Endothelial cell of umbilical vein (primary cell): ENCODE measurements at regions not wholly inside any gene's neighbourhood (a gene's known extent, or its start where the extent isn't known, plus 50 kb on each side); places are given as distances from the start of the nearest gene placed in this dataset.
"Not testable (repeated sequence)": the region's sequence is repeated elsewhere in the genome, so short reads cannot be mapped to it uniquely, and the experiment has no call there.

Experiments used
- BruUV-seq: library from RNA; stranded (reverse); fragments of 400-500 nt; replicated peaks from 2 replicates; lab custom pipeline; 2021; lab: Mats Ljungman, UMichigan
- CTCF ChIA-PET: fragments of 300-600, 350-600 bp; sonication (Branson Sonifier 250); formaldehyde crosslinking; loops from one replicate; lab custom pipeline; 2021; ENCODE audit warnings: antibody characterized with exemption, inconsistent platforms; lab: Charles Lee
- POLR2A ChIA-PET: fragments of 300-600, 350-600 bp; sonication (Branson Sonifier 250); formaldehyde crosslinking; loops from one replicate; lab custom pipeline; 2021; ENCODE audit warnings: antibody characterized with exemption, inconsistent platforms; lab: Charles Lee
- DNase-seq: peaks from one replicate; pipeline ENCODE4 v3.0.0-alpha.2; 2011; ENCODE audit warnings: low read depth, low spot score
- FAIRE-seq: peaks from 2 replicates; lab custom pipeline; 2011; peaks lifted over from hg19 to GRCh38; lab: Jason Lieb, UNC
- H2AFZ ChIP-seq: 2 replicates; pipeline ENCODE4 v1.6.0; 2012; ENCODE audit warnings: low read depth, low read length, control low read depth, inconsistent platforms
- H3K27ac ChIP-seq: 2 replicates; pipeline ENCODE4 v1.5.1; 2011; ENCODE audit warnings: low read depth, mild to moderate bottlenecking, control low read depth, low read length, moderate library complexity; ENCODE audit not compliant: insufficient read depth
- H3K27me3 ChIP-seq, 2 experiments: 2 replicates each; pipeline versions ENCODE4 v1.6.0 to v1.6.1; 2011; ENCODE audit warnings: low read length in 2 of 2, mixed read lengths in 1 of 2; ENCODE audit not compliant: control insufficient read depth in 2 of 2, insufficient read depth in 2 of 2
- H3K36me3 ChIP-seq, 2 experiments: 2 replicates in 1 of 2; 3 replicates in 1 of 2; pipeline ENCODE4 v1.5.1; 2011; ENCODE audit warnings: low read length in 2 of 2, mild to moderate bottlenecking in 1 of 2, moderate library complexity in 1 of 2; ENCODE audit not compliant: control insufficient read depth in 2 of 2, insufficient read depth in 2 of 2; ENCODE audit errors: extremely low read depth in 1 of 2
- H3K4me1 ChIP-seq: 3 replicates; pipeline ENCODE4 v1.5.1; 2011; ENCODE audit warnings: mild to moderate bottlenecking, low read length; ENCODE audit not compliant: control insufficient read depth, insufficient read depth; ENCODE audit errors: extremely low read depth
- H3K4me2 ChIP-seq: 2 replicates; pipeline ENCODE4 v1.6.1; 2011; ENCODE audit warnings: low read length, control low read depth, mixed read lengths; ENCODE audit not compliant: insufficient read depth
- H3K4me3 ChIP-seq, 3 experiments: fragments of 200-600 bp in 1 of 3; sonication (generic), shearing (Covaris generic) in 1 of 3; replicated peaks in 1 of 3; 2 replicates each; pipeline ENCODE4 v1.5.1; 2011 to 2016; ENCODE audit warnings: control low read depth in 3 of 3, low read length in 3 of 3, mild to moderate bottlenecking in 2 of 3, inconsistent platforms in 1 of 3, low read depth in 1 of 3, moderate library complexity in 1 of 3; ENCODE audit not compliant: insufficient read depth in 1 of 3
- H3K79me2 ChIP-seq: 2 replicates; pipeline ENCODE4 v1.6.0; 2012; ENCODE audit warnings: low read length, inconsistent platforms; ENCODE audit not compliant: control insufficient read depth, insufficient read depth
- H3K9ac ChIP-seq: replicated peaks from 2 replicates; pipeline ENCODE3; 2011; ENCODE audit warnings: low read length, control low read depth; ENCODE audit not compliant: insufficient read depth; ENCODE audit errors: extremely low read depth
- H3K9me1 ChIP-seq: replicated peaks from 3 replicates; pipeline ENCODE4 v1.6.0; 2011; ENCODE audit warnings: mild to moderate bottlenecking, low read length; ENCODE audit not compliant: control insufficient read depth, insufficient read depth; ENCODE audit errors: extremely low read depth
- H3K9me3 ChIP-seq: replicated peaks from 2 replicates; pipeline ENCODE4 v1.5.1; 2012; ENCODE audit warnings: low read length, inconsistent platforms; ENCODE audit not compliant: control insufficient read depth, insufficient read depth
- H4K20me1 ChIP-seq: replicated peaks from 2 replicates; pipeline ENCODE3; 2011; ENCODE audit warnings: mild to moderate bottlenecking, low read length; ENCODE audit not compliant: control insufficient read depth, insufficient read depth; ENCODE audit errors: extremely low read depth
- EZH2 ChIP-seq: IDR thresholded peaks from 2 replicates; pipeline ENCODE4 v1.6.1; 2012; ENCODE audit warnings: borderline replicate concordance, low read depth, mild to moderate bottlenecking, moderate library complexity, low read length, inconsistent platforms; ENCODE audit not compliant: severe bottlenecking
- FOS ChIP-seq: IDR thresholded peaks from 2 replicates; pipeline ENCODE4 v1.6.1; 2011; ENCODE audit warnings: mild to moderate bottlenecking, low read length, moderate library complexity, borderline replicate concordance; ENCODE audit not compliant: insufficient read depth
- GATA2 ChIP-seq: IDR thresholded peaks from 2 replicates; pipeline ENCODE4 v1.7.0; 2011; ENCODE audit warnings: low read depth, mild to moderate bottlenecking, moderate library complexity, mixed read lengths, low read length; ENCODE audit not compliant: insufficient read length, insufficient read depth
- JUN ChIP-seq: IDR thresholded peaks from 2 replicates; pipeline ENCODE4 v1.6.1; 2011; ENCODE audit warnings: borderline replicate concordance, low read depth; ENCODE audit not compliant: insufficient read length, insufficient read depth
- MAX ChIP-seq: IDR thresholded peaks from 2 replicates; pipeline ENCODE4 v1.6.1; 2011; ENCODE audit not compliant: insufficient read depth, insufficient read length
- MYC ChIP-seq: IDR thresholded peaks from one replicate; pipeline ENCODE4 v1.6.1; 2011; ENCODE audit warnings: mild to moderate bottlenecking, low read depth, low read length
- POLR2A ChIP-seq: IDR thresholded peaks from 2 replicates; pipeline ENCODE4 v1.6.1; 2012; ENCODE audit warnings: low read depth, mild to moderate bottlenecking, control low read depth, low read length
- POLR2AphosphoS5 ChIP-seq: IDR thresholded peaks from 2 replicates; pipeline ENCODE4 v1.6.1; 2012; ENCODE audit warnings: low read depth, mild to moderate bottlenecking, control low read depth, low read length, moderate library complexity; ENCODE audit not compliant: insufficient read depth
- dilution Hi-C: fragments of 300-500 bp; cut with MboI; formaldehyde crosslinking; loops from one replicate; pipeline ENCODE4 v1.15.0; 2019; ENCODE audit warnings: low sequenced_read_pairs; ENCODE audit not compliant: extremely low pct_ligation_motif_present
- intact Hi-C: fragments of 100-400 bp; cut with micrococcal nuclease; formaldehyde crosslinking; loops from one replicate; pipeline ENCODE4 v1.10.0; 2022
- TF ChIP-seq, protein P1 (sequence below), 2 donors: IDR thresholded peaks; 1 replicate in 1 of 2; 2 replicates in 1 of 2; pipeline ENCODE4 v1.5.1; 2011; ENCODE audit warnings: low read length in 2 of 2, mild to moderate bottlenecking in 2 of 2, moderate library complexity in 2 of 2, control low read depth in 1 of 2, inconsistent platforms in 1 of 2, low read depth in 1 of 2; ENCODE audit not compliant: insufficient read depth in 1 of 2; ENCODE audit errors: extremely low read depth in 1 of 2

GRCh38 chr3:165503346-165503745 is 307.2 kb upstream of the SLITRK3 start:
- dilution Hi-C loops, result no loop called here
- POLR2A ChIA-PET, result no interaction called here

DNA sequence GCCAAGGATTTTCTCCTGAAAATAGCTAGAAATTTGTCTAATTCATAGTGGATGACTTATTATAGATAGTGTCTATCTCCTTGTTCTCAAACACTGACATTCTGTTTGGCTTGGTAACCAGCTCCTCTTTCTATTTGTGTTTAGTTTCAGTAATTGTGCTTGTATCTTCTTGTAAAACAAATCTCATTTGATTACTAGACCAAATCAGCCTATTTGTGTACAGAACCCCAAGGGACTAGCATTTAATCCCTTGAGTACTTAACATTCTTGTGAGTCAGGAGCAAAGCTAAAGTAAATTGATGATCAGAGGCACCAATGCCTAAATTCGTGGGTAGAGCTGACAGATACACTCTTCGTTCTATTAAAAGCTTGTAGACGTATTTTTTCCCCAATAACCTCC is 306.5 kb upstream of the SLITRK3 start:
- no peak overlapping the region for H3K4me2 ChIP-seq
- H3K9ac ChIP-seq, result no peak overlapping the region
- TF ChIP-seq GATA2 (no peak), FOS (no peak), MYC (no peak), MAX (no peak), EZH2 (no peak), JUN (no peak), POLR2AphosphoS5 (no peak), POLR2A (no peak)
- TF ChIP-seq, protein P1, sequence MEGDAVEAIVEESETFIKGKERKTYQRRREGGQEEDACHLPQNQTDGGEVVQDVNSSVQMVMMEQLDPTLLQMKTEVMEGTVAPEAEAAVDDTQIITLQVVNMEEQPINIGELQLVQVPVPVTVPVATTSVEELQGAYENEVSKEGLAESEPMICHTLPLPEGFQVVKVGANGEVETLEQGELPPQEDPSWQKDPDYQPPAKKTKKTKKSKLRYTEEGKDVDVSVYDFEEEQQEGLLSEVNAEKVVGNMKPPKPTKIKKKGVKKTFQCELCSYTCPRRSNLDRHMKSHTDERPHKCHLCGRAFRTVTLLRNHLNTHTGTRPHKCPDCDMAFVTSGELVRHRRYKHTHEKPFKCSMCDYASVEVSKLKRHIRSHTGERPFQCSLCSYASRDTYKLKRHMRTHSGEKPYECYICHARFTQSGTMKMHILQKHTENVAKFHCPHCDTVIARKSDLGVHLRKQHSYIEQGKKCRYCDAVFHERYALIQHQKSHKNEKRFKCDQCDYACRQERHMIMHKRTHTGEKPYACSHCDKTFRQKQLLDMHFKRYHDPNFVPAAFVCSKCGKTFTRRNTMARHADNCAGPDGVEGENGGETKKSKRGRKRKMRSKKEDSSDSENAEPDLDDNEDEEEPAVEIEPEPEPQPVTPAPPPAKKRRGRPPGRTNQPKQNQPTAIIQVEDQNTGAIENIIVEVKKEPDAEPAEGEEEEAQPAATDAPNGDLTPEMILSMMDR (IDR thresholded peaks at IDR 0.05; ENCODE audit: extremely low read depth in 1 of 2, insufficient read depth in 1 of 2, low read depth in 1 of 2, low read length in 2 of 2), result no peak
- POLR2A ChIA-PET, result no interaction called here
- dilution Hi-C loops, result no loop called here
- H2AFZ ChIP-seq, result no peak overlapping the region
- no peaks in the 10 kb centered on the region for H3K4me1 ChIP-seq
- no peak for FAIRE-seq
- no peaks in the 10 kb centered on the region for H4K20me1 ChIP-seq
- intact Hi-C loops, result no loop called here
- CTCF ChIA-PET, result no interaction called here
- H3K9me1 ChIP-seq, result no peaks in the 10 kb centered on the region
- BruUV-seq, result no TSS peak
- no peaks in the 10 kb centered on the region for H3K79me2 ChIP-seq
- H3K36me3 ChIP-seq, result no peaks in the 10 kb centered on the region
- H3K27ac ChIP-seq, result no peak overlapping the region
- H3K27me3 ChIP-seq, result no peaks in the 10 kb centered on the region
- no peaks in the 10 kb centered on the region for H3K9me3 ChIP-seq
- DNase-seq, result no peak
- no peak overlapping the region for H3K4me3 ChIP-seq

More at GRCh38 chr3:165503346-165503745, 307.2 kb upstream of the SLITRK3 start:
- BruUV-seq, result no TSS peak
- Histone ChIP-seq H4K20me1 (no peaks in the 10 kb centered on the region), H3K9me3 (no peaks in the 10 kb centered on the region), H3K27me3 (no peaks in the 10 kb centered on the region), H3K4me3 (no peak overlapping the region), H3K9me1 (no peaks in the 10 kb centered on the region), H3K36me3 (no peaks in the 10 kb centered on the region), H2AFZ (no peak overlapping the region), H3K79me2 (no peaks in the 10 kb centered on the region), H3K9ac (no peak overlapping the region), H3K4me2 (no peak overlapping the region), H3K4me1 (no peaks in the 10 kb centered on the region), H3K27ac (no peak overlapping the region)
- FAIRE-seq (no peak), DNase-seq (no peak)
- TF ChIP-seq EZH2, result no peak
- CTCF ChIA-PET, result no interaction called here
- intact Hi-C loops, result no loop called here

DNA sequence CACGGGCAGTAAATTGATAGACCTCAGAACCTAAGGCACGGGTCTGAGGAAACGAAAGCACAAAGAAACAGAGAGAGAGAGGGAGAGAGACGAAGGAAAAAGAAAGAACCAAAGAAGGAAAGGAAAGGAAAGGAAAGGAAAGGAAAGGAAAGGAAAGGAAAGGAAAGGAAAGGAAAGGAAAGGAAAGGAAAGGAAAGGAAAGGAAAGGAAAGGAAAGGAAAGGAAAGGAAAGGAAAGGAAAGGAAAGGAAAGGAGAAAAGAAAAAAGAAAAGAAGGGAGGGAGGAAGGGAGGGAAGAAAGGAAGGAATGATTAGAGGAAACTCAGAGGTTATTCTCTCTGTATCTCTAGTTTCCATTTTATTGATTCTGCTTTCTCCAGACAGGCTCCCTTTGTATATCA is 302.6 kb upstream of the SLITRK3 start:
- H3K27ac ChIP-seq, H3K9ac ChIP-seq, H4K20me1 ChIP-seq, H3K36me3 ChIP-seq, POLR2A ChIA-PET, CTCF ChIA-PET, H2AFZ ChIP-seq, BruUV-seq, H3K4me3 ChIP-seq, intact Hi-C loops, DNase-seq, H3K27me3 ChIP-seq, dilution Hi-C loops, H3K9me1 ChIP-seq, H3K4me2 ChIP-seq, H3K9me3 ChIP-seq, FAIRE-seq, H3K4me1 ChIP-seq, H3K79me2 ChIP-seq: not testable (repeated sequence)
